ENCODE measurements at regions not wholly inside any gene's neighbourhood (a gene's known extent, or its start where the extent isn't known, plus 50 kb on each side); places are given as distances from the start of the nearest gene placed in this dataset.

DNA sequence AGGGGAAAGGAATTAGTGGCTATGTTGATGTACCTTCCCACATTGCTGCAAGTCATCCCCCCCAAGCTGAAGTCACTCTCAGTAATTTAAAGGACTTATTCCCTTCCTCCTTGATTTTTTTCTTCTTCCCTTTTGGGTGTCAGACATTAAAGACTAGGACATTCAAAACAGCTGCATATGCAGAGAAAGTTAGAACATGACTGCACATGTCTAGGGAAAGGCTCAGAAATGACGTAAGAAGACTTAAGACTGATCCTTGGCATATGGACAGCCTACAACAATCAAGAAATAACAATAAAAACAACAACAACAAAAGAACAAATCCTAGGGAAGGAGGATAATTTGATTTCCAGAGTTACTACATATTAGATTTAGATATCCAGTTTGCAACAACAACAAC is 997.5 kb downstream of the TLE4 start:
- no peak for TF ChIP-seq JUND (IDR thresholded peaks at IDR 0.05; ENCODE audit: low read depth)
- in situ Hi-C loops (cut with HindIII; ENCODE audit: low pct_unique_long_range_greater_than_20kb, low sequenced_read_pairs), result no loop called here
- DNase-seq (ENCODE audit: low read depth in 1 of 2, low spot score in 1 of 2), result no peak

DNA sequence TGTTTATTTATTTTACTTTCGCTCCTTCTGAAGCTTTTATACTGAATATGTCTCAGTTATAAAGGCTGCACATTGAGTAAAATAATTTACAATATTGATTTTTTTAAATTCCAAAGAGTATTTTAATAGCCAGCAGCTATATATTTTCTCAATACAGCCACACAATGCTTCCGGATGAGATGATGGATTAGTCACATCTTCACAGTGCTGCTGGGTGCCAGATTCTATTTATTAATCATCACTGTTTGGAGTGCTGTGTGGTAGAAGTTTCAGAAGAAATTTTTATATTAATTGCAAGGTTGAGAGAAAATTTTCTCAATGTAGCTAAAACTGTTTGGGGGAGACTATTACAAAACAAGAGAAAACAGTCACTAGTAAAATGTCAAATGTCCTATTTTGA is 989.8 kb downstream of the TLE4 start:
- DNase-seq (ENCODE audit: low read depth in 1 of 2, low spot score in 1 of 2), result no peak
- no peak for TF ChIP-seq JUND (IDR thresholded peaks at IDR 0.05; ENCODE audit: low read depth)
- in situ Hi-C loops (cut with HindIII; ENCODE audit: low pct_unique_long_range_greater_than_20kb, low sequenced_read_pairs), result no loop called here

DNA sequence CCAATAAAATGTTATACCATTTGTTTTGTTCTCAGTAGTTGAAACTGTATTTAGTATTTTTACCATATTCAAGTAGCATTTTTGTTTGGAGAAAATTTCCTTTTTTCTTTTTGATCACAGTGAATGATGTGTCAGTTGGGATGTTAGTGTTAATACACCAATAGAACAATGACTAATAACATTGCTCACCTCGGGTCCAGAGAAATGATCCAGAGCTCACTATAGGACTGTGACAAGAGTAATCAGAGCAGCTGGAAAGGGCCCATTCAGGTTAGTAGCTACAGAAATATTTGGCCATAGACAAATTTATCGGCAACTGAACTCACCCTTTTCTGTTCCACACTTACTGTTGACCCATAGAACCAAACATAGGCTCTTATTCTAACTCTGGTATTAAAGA is 989.2 kb downstream of the TLE4 start:
- TF ChIP-seq JUND (IDR thresholded peaks at IDR 0.05; ENCODE audit: low read depth), result no peak
- in situ Hi-C loops (cut with HindIII; ENCODE audit: low pct_unique_long_range_greater_than_20kb, low sequenced_read_pairs), result no loop called here
- DNase-seq (ENCODE audit: low read depth in 1 of 2, low spot score in 1 of 2), result no peak

DNA sequence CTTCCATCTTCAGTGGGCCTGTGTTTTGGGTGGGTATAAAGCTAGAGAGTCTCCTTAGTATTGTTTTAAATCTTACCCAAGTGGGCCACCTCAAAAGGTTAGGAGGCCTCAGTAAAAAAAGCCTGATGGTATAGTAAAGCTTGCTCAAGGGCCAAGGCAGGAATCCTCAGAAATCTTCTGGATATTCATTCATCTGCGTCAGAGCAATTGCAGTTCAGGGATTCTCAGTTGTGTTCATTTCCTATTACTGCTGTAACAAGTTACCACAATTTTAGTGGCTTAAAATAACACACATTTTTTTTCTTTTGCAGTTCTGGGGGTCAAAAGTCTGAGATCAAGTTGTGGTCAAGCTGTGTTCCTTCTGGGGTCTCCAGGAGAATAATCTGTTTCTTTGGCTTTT is 985.5 kb downstream of the TLE4 start:
- in situ Hi-C loops (cut with HindIII; ENCODE audit: low pct_unique_long_range_greater_than_20kb, low sequenced_read_pairs), result no loop called here
- no peak for DNase-seq (ENCODE audit: low read depth in 1 of 2, low spot score in 1 of 2)
- no peak for TF ChIP-seq JUND (IDR thresholded peaks at IDR 0.05; ENCODE audit: low read depth)

DNA sequence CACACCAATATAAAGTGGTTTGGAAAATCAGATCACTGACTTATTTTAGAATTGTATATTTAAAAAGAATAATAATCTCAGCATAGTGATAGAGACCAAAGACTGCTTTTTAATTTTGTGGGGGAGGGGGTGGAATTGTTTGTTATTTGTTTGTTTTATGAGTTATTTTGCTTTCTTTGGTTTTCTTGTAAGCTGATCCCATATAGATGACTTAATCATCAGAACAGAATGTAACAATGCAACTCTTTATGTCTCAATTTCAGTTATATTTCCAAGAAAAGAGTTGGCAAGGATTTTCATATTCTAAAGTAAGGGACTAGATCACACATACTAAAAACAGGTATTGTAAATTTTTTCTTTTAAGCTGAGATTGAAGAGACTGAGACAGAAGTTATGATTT is 984.9 kb downstream of the TLE4 start:
- no peak for TF ChIP-seq JUND (IDR thresholded peaks at IDR 0.05; ENCODE audit: low read depth)
- in situ Hi-C loops (cut with HindIII; ENCODE audit: low pct_unique_long_range_greater_than_20kb, low sequenced_read_pairs), result no loop called here
- DNase-seq (ENCODE audit: low read depth in 1 of 2, low spot score in 1 of 2), result no peak

DNA sequence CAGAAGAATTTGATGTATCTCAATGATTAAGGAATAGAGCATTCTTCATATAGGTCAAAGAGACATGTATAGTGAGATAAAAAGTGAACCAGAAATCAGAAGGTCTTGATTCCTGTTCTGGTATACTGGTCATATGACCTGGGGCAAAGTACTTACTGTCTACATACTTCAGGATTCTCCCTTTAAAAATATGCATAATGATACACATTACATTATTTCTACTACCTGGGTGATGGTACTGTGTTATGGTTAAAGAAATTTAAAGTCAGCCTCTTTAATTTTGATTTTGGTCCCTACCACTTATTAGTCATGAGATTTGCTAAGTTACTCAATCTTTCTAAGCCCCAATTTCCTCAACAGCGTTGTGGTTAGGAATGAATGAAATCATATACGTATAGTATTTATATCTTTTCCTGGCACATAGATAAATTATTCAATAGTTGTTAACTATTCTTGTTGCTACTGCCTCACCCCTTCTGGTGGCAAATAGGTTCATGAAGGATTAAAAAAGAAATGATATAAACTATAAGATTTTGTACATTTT is 984.1 kb downstream of the TLE4 start:
- no peak for DNase-seq (ENCODE audit: low read depth in 1 of 2, low spot score in 1 of 2)
- no peak for TF ChIP-seq JUND (IDR thresholded peaks at IDR 0.05; ENCODE audit: low read depth)
- in situ Hi-C loops (cut with HindIII; ENCODE audit: low pct_unique_long_range_greater_than_20kb, low sequenced_read_pairs), result no loop called here

DNA sequence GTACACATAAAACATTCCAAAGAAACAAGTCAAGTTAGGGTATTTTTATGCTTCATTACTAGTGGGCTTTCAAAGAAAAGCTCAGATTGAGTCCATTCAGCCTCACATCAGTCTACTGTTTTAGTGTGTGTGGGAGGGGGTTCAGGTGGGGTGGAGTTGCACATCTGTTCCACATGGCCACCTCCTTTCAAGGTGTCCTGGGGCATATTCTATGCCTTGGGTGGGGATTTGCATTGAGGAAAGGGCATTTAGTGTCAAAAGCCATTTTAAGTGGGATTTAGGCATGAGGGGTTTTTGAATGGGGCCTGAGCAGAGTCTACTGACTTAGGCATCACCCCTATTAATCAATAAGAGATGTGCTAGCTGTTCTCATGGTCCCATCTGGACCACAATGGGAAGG is 983.1 kb downstream of the TLE4 start:
- no peak for TF ChIP-seq JUND (IDR thresholded peaks at IDR 0.05; ENCODE audit: low read depth)
- no peak for DNase-seq (ENCODE audit: low read depth in 1 of 2, low spot score in 1 of 2)
- in situ Hi-C loops (cut with HindIII; ENCODE audit: low pct_unique_long_range_greater_than_20kb, low sequenced_read_pairs), result no loop called here

DNA sequence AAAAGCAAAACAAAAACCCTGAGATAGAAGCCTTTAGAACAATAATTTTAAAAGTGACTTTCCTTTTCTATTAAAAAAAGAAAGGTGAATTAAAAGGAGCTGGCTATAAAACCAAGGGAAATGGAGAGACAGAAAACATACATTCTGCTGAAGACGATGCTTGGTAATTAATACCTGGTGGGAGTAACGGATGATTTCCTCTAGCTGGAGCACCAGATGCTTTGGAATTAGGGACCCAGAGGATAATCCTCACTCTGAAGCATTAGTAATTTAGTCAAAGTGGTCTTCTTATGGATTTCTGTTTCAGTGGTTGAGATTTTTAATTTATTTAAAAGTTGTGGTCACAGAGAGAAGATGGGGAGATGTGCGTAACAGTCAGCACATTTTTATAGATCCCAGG is 982.5 kb downstream of the TLE4 start:
- DNase-seq (ENCODE audit: low read depth in 1 of 2, low spot score in 1 of 2), result no peak
- TF ChIP-seq JUND (IDR thresholded peaks at IDR 0.05; ENCODE audit: low read depth), result no peak
- in situ Hi-C loops (cut with HindIII; ENCODE audit: low pct_unique_long_range_greater_than_20kb, low sequenced_read_pairs), result no loop called here

DNA sequence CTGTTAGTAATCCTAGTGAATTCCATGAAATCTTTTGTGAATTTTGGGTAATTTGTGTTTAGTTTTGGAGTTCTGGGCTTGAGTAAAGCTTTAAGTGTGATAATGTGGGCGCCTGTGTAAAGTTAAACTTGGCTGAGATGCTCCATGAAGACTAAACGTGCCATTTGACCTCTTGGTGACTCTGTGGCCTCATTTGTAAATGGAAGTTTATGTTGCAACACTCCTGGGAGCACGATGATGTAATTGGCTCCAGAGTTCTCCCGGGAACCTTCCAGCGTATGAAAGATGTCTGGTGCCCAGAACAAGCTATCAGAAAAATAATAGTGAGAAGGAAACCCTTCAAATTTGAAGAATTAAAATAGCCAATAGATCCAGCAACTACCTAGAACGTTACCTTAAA is 981.2 kb downstream of the TLE4 start:
- in situ Hi-C loops (cut with HindIII; ENCODE audit: low pct_unique_long_range_greater_than_20kb, low sequenced_read_pairs), result no loop called here
- no peak for DNase-seq (ENCODE audit: low read depth in 1 of 2, low spot score in 1 of 2)
- TF ChIP-seq JUND (IDR thresholded peaks at IDR 0.05; ENCODE audit: low read depth), result no peak

DNA sequence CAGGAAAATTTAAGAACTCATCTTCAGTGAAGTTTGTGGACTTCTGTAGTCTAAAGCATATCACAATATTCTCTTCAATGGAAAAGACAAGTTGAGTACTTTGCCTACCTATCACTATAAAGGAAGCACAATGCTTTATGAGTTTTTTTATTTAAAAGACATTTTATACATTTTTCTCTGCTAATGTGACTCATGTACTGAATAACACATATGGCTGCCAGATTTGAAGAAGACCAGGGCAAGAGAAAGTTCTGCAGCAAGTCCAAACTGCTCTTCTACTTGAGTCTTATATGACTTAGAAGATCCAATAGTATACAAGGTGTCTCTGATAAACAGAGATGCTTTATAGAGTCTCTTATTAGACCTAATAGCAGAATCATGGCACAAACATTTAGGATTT is 978.4 kb downstream of the TLE4 start:
- no peak for DNase-seq (ENCODE audit: low read depth in 1 of 2, low spot score in 1 of 2)
- in situ Hi-C loops (cut with HindIII; ENCODE audit: low pct_unique_long_range_greater_than_20kb, low sequenced_read_pairs), result no loop called here
- TF ChIP-seq JUND (IDR thresholded peaks at IDR 0.05; ENCODE audit: low read depth), result no peak

DNA sequence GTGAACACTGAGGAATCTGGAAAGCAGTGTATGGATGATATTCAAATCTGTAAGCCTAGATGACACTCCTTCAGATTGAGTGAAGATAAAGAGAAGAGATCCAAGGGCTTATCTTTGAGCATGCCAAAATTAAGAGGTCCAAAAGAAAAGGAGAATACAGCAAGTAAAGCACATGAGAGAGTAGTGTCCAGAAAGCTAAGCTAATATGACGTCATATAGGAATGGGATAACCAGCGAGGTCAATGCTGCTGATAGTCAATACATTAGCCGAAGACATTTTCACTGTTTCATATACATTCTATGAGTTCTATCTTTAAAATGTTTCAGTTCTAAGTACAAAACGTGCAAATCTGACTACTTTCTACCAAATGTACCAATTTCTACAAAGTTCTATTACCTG is 975.8 kb downstream of the TLE4 start:
- no peak for DNase-seq (ENCODE audit: low read depth in 1 of 2, low spot score in 1 of 2)
- TF ChIP-seq JUND (IDR thresholded peaks at IDR 0.05; ENCODE audit: low read depth), result no peak
- in situ Hi-C loops (cut with HindIII; ENCODE audit: low pct_unique_long_range_greater_than_20kb, low sequenced_read_pairs), result no loop called here

DNA sequence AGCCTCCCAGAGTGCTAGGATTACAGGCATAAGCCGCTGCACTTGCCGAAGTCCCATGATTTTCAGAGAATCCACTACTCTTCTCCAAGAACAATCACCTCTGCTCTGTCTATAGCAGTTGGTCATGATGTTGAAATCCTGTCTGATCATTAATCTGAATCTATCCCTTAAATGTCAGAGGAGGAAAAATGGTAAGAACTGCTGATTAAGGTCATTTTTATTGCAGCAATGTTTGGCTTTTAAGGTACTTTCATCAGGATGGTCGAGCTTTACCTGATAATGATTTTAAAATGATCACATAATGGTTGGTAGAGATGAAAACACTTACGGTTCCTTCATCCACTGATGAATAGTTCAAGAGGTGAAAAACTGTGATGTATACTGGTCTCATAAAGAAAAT is 968.6 kb downstream of the TLE4 start:
- in situ Hi-C loops (cut with HindIII; ENCODE audit: low pct_unique_long_range_greater_than_20kb, low sequenced_read_pairs), result no loop called here
- DNase-seq (ENCODE audit: low read depth in 1 of 2, low spot score in 1 of 2), result no peak
- no peak for TF ChIP-seq JUND (IDR thresholded peaks at IDR 0.05; ENCODE audit: low read depth)

DNA sequence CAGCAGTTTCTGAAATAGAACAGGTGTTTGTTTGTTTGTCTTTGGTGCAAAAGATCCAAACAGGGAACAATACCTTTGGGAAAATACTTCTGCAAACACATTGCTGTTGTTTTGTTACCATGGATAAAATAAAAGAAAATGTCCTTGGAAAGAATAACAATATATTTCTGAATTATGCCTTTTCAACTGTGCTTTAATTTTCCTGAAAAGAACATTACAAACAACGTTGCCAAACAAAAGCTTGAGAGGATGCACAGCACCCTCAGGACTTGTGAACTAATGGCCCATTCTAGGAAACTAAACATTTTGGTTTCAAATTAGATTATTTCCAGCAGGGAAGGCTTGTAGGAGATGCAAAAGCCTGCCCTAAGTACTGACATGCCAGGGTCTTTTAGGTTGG is 967.2 kb downstream of the TLE4 start:
- no peak for DNase-seq (ENCODE audit: low read depth in 1 of 2, low spot score in 1 of 2)
- in situ Hi-C loops (cut with HindIII; ENCODE audit: low pct_unique_long_range_greater_than_20kb, low sequenced_read_pairs), result no loop called here
- TF ChIP-seq JUND (IDR thresholded peaks at IDR 0.05; ENCODE audit: low read depth), result no peak

DNA sequence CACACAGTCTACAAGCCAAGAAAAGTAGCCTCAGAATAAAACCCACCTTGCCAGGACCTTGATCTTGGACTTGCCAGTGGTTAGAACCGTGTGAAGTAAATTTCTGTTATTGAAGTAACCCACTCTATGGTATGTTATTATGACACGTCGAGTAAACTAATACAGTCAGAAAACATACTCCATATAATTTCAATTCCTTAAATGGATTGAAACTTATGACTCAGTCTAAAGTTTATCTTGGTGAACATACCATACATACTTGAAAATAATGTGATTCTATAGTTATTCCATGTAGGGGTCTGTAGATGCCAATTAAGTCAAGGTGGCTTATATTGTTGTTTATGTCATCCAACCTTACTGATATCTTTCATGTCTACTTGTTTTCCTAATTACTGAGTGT is 950.7 kb downstream of the TLE4 start:
- DNase-seq (ENCODE audit: low read depth in 1 of 2, low spot score in 1 of 2), result no peak
- in situ Hi-C loops (cut with HindIII; ENCODE audit: low pct_unique_long_range_greater_than_20kb, low sequenced_read_pairs), result no loop called here
- TF ChIP-seq JUND (IDR thresholded peaks at IDR 0.05; ENCODE audit: low read depth), result no peak
